GM23338 (cell line): ENCODE measurements at regions not wholly inside any gene's neighbourhood (a gene's known extent, or its start where the extent isn't known, plus 50 kb on each side); places are given as distances from the start of the nearest gene placed in this dataset.

ENCODE experiments used
- ATAC-seq: fragments of 200-7000 bp; cut with Tn5 transposase; 3 replicates; pipeline ENCODE4 v1.9.1; 2020
- DNase-seq: peaks from one replicate; pipeline ENCODE4 v3.0.0-alpha.2; 2015; ENCODE audit warnings: low spot score
- H2AFZ ChIP-seq: fragments of 200-600 bp; sonication (generic); 2 replicates; pipeline ENCODE4 v1.8.0; 2016; ENCODE audit warnings: antibody characterized with exemption, mild to moderate bottlenecking, moderate library complexity
- H3F3A ChIP-seq: fragments of 200-600 bp; sonication (generic); replicated peaks from 2 replicates; pipeline ENCODE4 v1.8.0; 2017; ENCODE audit warnings: antibody characterized with exemption, mixed run types, low read depth
- H3K27ac ChIP-seq: fragments of 200-600 bp; sonication (generic); 2 replicates; pipeline ENCODE4 v1.6.1; 2016; ENCODE audit warnings: low read depth
- H3K27me3 ChIP-seq: fragments of 200-600 bp; sonication (generic); 2 replicates; pipeline ENCODE4 v1.8.0; 2016; ENCODE audit warnings: mild to moderate bottlenecking, mixed run types, moderate library complexity; ENCODE audit not compliant: insufficient read depth
- H3K36me3 ChIP-seq: fragments of 200-600 bp; sonication (generic); 2 replicates; pipeline ENCODE4 v1.8.0; 2016; ENCODE audit warnings: mild to moderate bottlenecking; ENCODE audit not compliant: insufficient read depth
- H3K4me1 ChIP-seq: fragments of 200-600 bp; sonication (generic); 2 replicates; pipeline ENCODE4 v1.8.0; 2016; ENCODE audit warnings: mild to moderate bottlenecking, moderate library complexity; ENCODE audit not compliant: insufficient read depth
- H3K4me2 ChIP-seq: fragments of 200-600 bp; sonication (generic); 2 replicates; pipeline ENCODE4 v1.7.1; 2017; ENCODE audit warnings: mixed run types
- H3K4me3 ChIP-seq: fragments of 200-600 bp; sonication (generic); 2 replicates; pipeline ENCODE4 v1.6.1; 2016; ENCODE audit warnings: mixed run types
- H3K79me2 ChIP-seq: fragments of 200-600 bp; sonication (generic); replicated peaks from 2 replicates; pipeline ENCODE4 v1.8.0; 2017; ENCODE audit warnings: mild to moderate bottlenecking; ENCODE audit not compliant: insufficient read depth
- H3K9me2 ChIP-seq: fragments of 200-600 bp; sonication (generic); 2 replicates; pipeline ENCODE4 v1.8.0; 2017; ENCODE audit not compliant: insufficient read depth
- H4K20me1 ChIP-seq: fragments of 200-600 bp; sonication (generic); replicated peaks from 2 replicates; pipeline ENCODE4 v1.8.0; 2017; ENCODE audit warnings: mild to moderate bottlenecking; ENCODE audit not compliant: insufficient read depth
- H3K27ac Mint-ChIP-seq: 2 replicates; pipeline ENCODE4 v1.8.0; 2020; ENCODE audit warnings: inconsistent platforms, mild to moderate bottlenecking, moderate library complexity, mixed read lengths
- H3K27me3 Mint-ChIP-seq: 3 replicates; pipeline ENCODE4 v1.8.0; 2022; ENCODE audit warnings: low read depth, mild to moderate bottlenecking, moderate library complexity, mixed read lengths, inconsistent platforms; ENCODE audit not compliant: insufficient read depth, poor library complexity
- H3K36me3 Mint-ChIP-seq: 3 replicates; pipeline ENCODE4 v1.8.0; 2021; ENCODE audit warnings: low read depth, mild to moderate bottlenecking, inconsistent platforms, moderate library complexity, mixed read lengths
- H3K4me1 Mint-ChIP-seq: 3 replicates; pipeline ENCODE4 v1.8.0; 2020; ENCODE audit warnings: mild to moderate bottlenecking, inconsistent platforms, mixed read lengths
- H3K4me3 Mint-ChIP-seq: 3 replicates; pipeline ENCODE4 v1.8.0; 2021; ENCODE audit warnings: moderate library complexity, mild to moderate bottlenecking, inconsistent platforms, mixed read lengths
- H3K9me3 Mint-ChIP-seq: 3 replicates; pipeline ENCODE4 v1.8.0; 2020; ENCODE audit warnings: moderate library complexity, mild to moderate bottlenecking, inconsistent platforms, mixed read lengths
- CREB1 ChIP-seq: fragments of 250-450 bp; sonication (Bioruptor Pico); IDR thresholded peaks from 2 replicates; pipeline ENCODE4 v1.5.0; 2020; ENCODE audit warnings: low read depth, mild to moderate bottlenecking, moderate library complexity
- CTCF ChIP-seq, 2 experiments: fragments of 200-600 bp in 1 of 2; sonication (generic) in 1 of 2; conservative IDR thresholded peaks; 2 replicates each; pipeline versions ENCODE4 v1.5.1 to v1.6.1; 2016 to 2017; ENCODE audit warnings: antibody characterized with exemption in 2 of 2, low read depth in 2 of 2, mild to moderate bottlenecking in 2 of 2, moderate library complexity in 1 of 2
- ETS1 ChIP-seq: IDR thresholded peaks from 2 replicates; pipeline ENCODE4 v1.6.1; 2016; ENCODE audit warnings: antibody characterized with exemption
- EZH2 ChIP-seq: fragments of 200-600 bp; sonication (generic); IDR thresholded peaks from one replicate; pipeline ENCODE4 v1.8.0; 2017; ENCODE audit warnings: antibody characterized with exemption, mild to moderate bottlenecking, low read depth; ENCODE audit not compliant: unreplicated experiment
- EZH2phosphoT487 ChIP-seq: fragments of 200-600 bp; sonication (generic); IDR thresholded peaks from one replicate; pipeline ENCODE4 v1.8.1; 2018; ENCODE audit warnings: antibody characterized with exemption; ENCODE audit not compliant: unreplicated experiment
- JUNB ChIP-seq: IDR thresholded peaks from one replicate; pipeline ENCODE4 v1.6.1; 2016; ENCODE audit warnings: antibody characterized with exemption; ENCODE audit not compliant: unreplicated experiment
- NANOG ChIP-seq: IDR thresholded peaks from 2 replicates; pipeline ENCODE4 v1.6.1; 2016; ENCODE audit warnings: antibody characterized with exemption, borderline replicate concordance
- POLR2AphosphoS5 ChIP-seq: IDR thresholded peaks from 2 replicates; pipeline ENCODE4 v1.6.1; 2016; ENCODE audit warnings: antibody characterized with exemption, low read depth
- REST ChIP-seq: IDR thresholded peaks from one replicate; pipeline ENCODE4 v1.6.1; 2018; ENCODE audit warnings: antibody characterized with exemption; ENCODE audit not compliant: unreplicated experiment
- STAT1 ChIP-seq: IDR thresholded peaks from one replicate; pipeline ENCODE4 v1.6.1; 2016; ENCODE audit warnings: antibody characterized with exemption; ENCODE audit not compliant: unreplicated experiment
- ZNF114 ChIP-seq: fragments of 250-450 bp; sonication (Bioruptor Pico); IDR thresholded peaks from 2 replicates; pipeline ENCODE4 v1.5.0; 2020; ENCODE audit warnings: mild to moderate bottlenecking, moderate library complexity
- ZNF331 ChIP-seq: fragments of 250-450 bp; sonication (Bioruptor Pico); IDR thresholded peaks from 2 replicates; pipeline ENCODE4 v1.5.0; 2020; ENCODE audit warnings: low read depth, mild to moderate bottlenecking, moderate library complexity
- ZNF462 ChIP-seq: fragments of 250-450 bp; sonication (Bioruptor Pico); IDR thresholded peaks from 2 replicates; pipeline ENCODE4 v1.5.0; 2020; ENCODE audit warnings: mild to moderate bottlenecking, moderate library complexity

GRCh38 chr4:38453253-38453881 lies 210.6 kb upstream of the KLF3 start:
- Histone ChIP-seq H3K4me1 (no peaks in the 10 kb centered on the region), H3K9me2 (no peaks in the 10 kb centered on the region), H3K27ac (no peak overlapping the region), H3K27me3 (no peaks in the 10 kb centered on the region), H3K4me2 (no peak overlapping the region), H4K20me1 (no peaks in the 10 kb centered on the region), H3K36me3 (no peaks in the 10 kb centered on the region), H3F3A (no peaks in the 10 kb centered on the region), H2AFZ (no peak overlapping the region), H3K4me3 (no peak overlapping the region), H3K79me2 (no peaks in the 10 kb centered on the region)
- TF ChIP-seq CTCF (conservative IDR thresholded peaks at IDR 0.05; ENCODE audit: low read depth in 2 of 2) (no peak), CREB1 (CRISPR knock-in tag) (no peak), ZNF331 (CRISPR knock-in tag) (no peak), NANOG (no peak), REST (no peak), ZNF114 (CRISPR knock-in tag) (no peak), POLR2AphosphoS5 (no peak), JUNB (no peak), STAT1 (no peak), ETS1 (no peak), EZH2 (no peak), EZH2phosphoT487 (no peak), ZNF462 (CRISPR knock-in tag) (no peak)
- Mint-ChIP-seq H3K4me1 (no peaks in the 10 kb centered on the region), H3K27me3 (peaks cover 3% of the 10 kb centered on the region), H3K36me3 (peaks cover 12% of the 10 kb centered on the region), H3K27ac (no peak overlapping the region), H3K9me3 (peaks cover 18% of the 10 kb centered on the region), H3K4me3 (no peak overlapping the region)
- DNase-seq (no peak), ATAC-seq (no peak)
